Right lobe of liver (tissue), 6 donors: ENCODE measurements at regions not wholly inside any gene's neighbourhood (a gene's known extent, or its start where the extent isn't known, plus 50 kb on each side); places are given as distances from the start of the nearest gene placed in this dataset.

Source experiments
- ATAC-seq, 4 donors: fragments of 200-7000 bp; cut with Tn5 transposase; one replicate each; pipeline ENCODE4 v1.9.1; 2020; ENCODE audit warnings: mild to moderate bottlenecking in 4 of 4, moderate library complexity in 4 of 4
- DNase-seq, 3 donors: peaks; one replicate each; pipeline ENCODE4 v3.0.0-alpha.2; 2020
- H3K27ac ChIP-seq, 3 donors: fragments of 200-600 bp; one replicate each; pipeline ENCODE4 v1.8.0; 2022
- H3K27me3 ChIP-seq, 2 donors: fragments of 200-600 bp; one replicate each; pipeline ENCODE4 v1.8.0; 2022
- H3K36me3 ChIP-seq, 4 donors: fragments of 200-600 bp; sonication (generic) in 1 of 4; one replicate each; pipeline versions ENCODE4 v1.5.1 to v1.8.0; 2017 to 2022; ENCODE audit warnings: control low read depth in 1 of 4
- H3K4me1 ChIP-seq, 4 donors: fragments of 200-600 bp; sonication (generic) in 1 of 4; one replicate each; pipeline versions ENCODE4 v1.5.1 to v1.8.0; 2017 to 2022; ENCODE audit warnings: control low read depth in 1 of 4
- H3K4me3 ChIP-seq, 3 donors: fragments of 200-600 bp; one replicate each; pipeline ENCODE4 v1.8.0; 2022
- H3K9me3 ChIP-seq, 4 donors: fragments of 200-600 bp; sonication (generic) in 1 of 4; one replicate each; pipeline versions ENCODE4 v1.5.1 to v1.8.0; 2017 to 2022; ENCODE audit warnings: control low read depth in 1 of 4
- CTCF ChIP-seq, 4 donors: fragments of 200-600 bp in 3 of 4; fragments of 450-650 bp in 1 of 4; IDR thresholded peaks; one replicate each; pipeline versions ENCODE4 v1.5.1 to v1.8.0; 2016 to 2022; ENCODE audit warnings: antibody characterized with exemption in 4 of 4, mild to moderate bottlenecking in 2 of 4
- POLR2A ChIP-seq: fragments of 450-650 bp; IDR thresholded peaks from one replicate; pipeline ENCODE4 v1.6.1; 2017; ENCODE audit warnings: antibody characterized with exemption, mild to moderate bottlenecking
- WGBS: methylation state at CpG from one replicate; pipeline ENCODE4 v1.1.6; 2018; ENCODE audit warnings: low coverage, low lambda C conversion rate; ENCODE audit not compliant: insufficient coverage; ENCODE audit errors: missing lambda C conversion rate; 5-methylcytosine and 5-hydroxymethylcytosine counted together
- intact Hi-C, 2 donors: fragments of 100-400 bp; cut with DNase I; formaldehyde crosslinking; loops; one replicate each; pipeline versions ENCODE4 v1.11.2 to v1.14.1; 2022
- donor health status: DM: no; HTN: yes; CAD: no.
- donor health status: DM: no; HTN: no; CAD: no.
- donor health status: DM: no; HTN: no; CAD: no.
- donor health status: DM: no; HTN: yes; CAD: no.
- donor health status: DM: no; HTN: yes; CAD: no.

GRCh38 chr6:143585716-143586115 lies 74.2 kb upstream of the FUCA2 start:
- intact Hi-C loops: no loop called here
- no peak for ATAC-seq

GRCh38 chr6:143585241-143585640 lies 73.7 kb upstream of the FUCA2 start:
- H3K36me3 ChIP-seq: no peaks in the 10 kb centered on the region
- no peak overlapping the region for H3K4me3 ChIP-seq
- DNase-seq (no peak), ATAC-seq (no peak)
- H3K27ac ChIP-seq: no peak overlapping the region
- H3K9me3 ChIP-seq: no peaks in the 10 kb centered on the region
- no peak for TF ChIP-seq POLR2A
- TF ChIP-seq CTCF (IDR thresholded peaks at IDR 0.05): no peak
- intact Hi-C loops: no loop called here
- peaks cover 0 to 17% (median 0%) of the 10 kb centered on the region in 4 donors for H3K4me1 ChIP-seq
- no peaks in the 10 kb centered on the region for H3K27me3 ChIP-seq
- no CpG with 5 or more reads among the region's 1 CpG for WGBS

More at GRCh38 chr6:143585716-143586115, 74.2 kb upstream of the FUCA2 start:
- 85% methylated on average over 4 of the region's 4 CpGs for WGBS
- H3K27ac ChIP-seq: no peak overlapping the region
- H3K4me3 ChIP-seq: no peak overlapping the region
- no peaks in the 10 kb centered on the region for H3K27me3 ChIP-seq
- H3K36me3 ChIP-seq: no peaks in the 10 kb centered on the region
- no peak for DNase-seq
- H3K4me1 ChIP-seq: peaks cover 0 to 17% (median 0%) of the 10 kb centered on the region in 4 donors
- TF ChIP-seq POLR2A: no peak
- TF ChIP-seq CTCF (IDR thresholded peaks at IDR 0.05): no peak
- H3K9me3 ChIP-seq: no peaks in the 10 kb centered on the region

GRCh38 chr6:143583542-143584327 lies 72.2 kb upstream of the FUCA2 start:
- intact Hi-C loops: no loop called here
- H3K4me3 ChIP-seq: no peak overlapping the region
- no peaks in the 10 kb centered on the region for H3K36me3 ChIP-seq
- H3K27me3 ChIP-seq: no peaks in the 10 kb centered on the region
- peaks cover 0 to 17% (median 0%) of the 10 kb centered on the region in 4 donors for H3K4me1 ChIP-seq
- ATAC-seq: peak in 3 of 4 donors; percentile 36 to 75 (median 70)
- TF ChIP-seq CTCF (IDR thresholded peaks at IDR 0.05) (no peak), POLR2A (no peak)
- peak overlapping the region in 1 of 3 donors; percentile 71 for H3K27ac ChIP-seq
- no peaks in the 10 kb centered on the region for H3K9me3 ChIP-seq
- WGBS: 92% methylated on average over 5 of the region's 5 CpGs
- DNase-seq: no peak

- peak; percentile 66 to 88 (median 76) for ATAC-seq
- peak; percentile 52 for TF ChIP-seq POLR2A
- no peak for TF ChIP-seq CTCF (IDR thresholded peaks at IDR 0.05)
- H3K9me3 ChIP-seq: no peaks in the 10 kb centered on the region
- DNase-seq: no peak
- H3K4me3 ChIP-seq: no peak overlapping the region
- no peaks in the 10 kb centered on the region for H3K27me3 ChIP-seq
- WGBS: 36% methylated on average over 3 of the region's 3 CpGs
- peaks cover 0 to 17% (median 0%) of the 10 kb centered on the region in 4 donors for H3K4me1 ChIP-seq
- intact Hi-C loops: no loop called here
- H3K27ac ChIP-seq: peak overlapping the region in 2 of 3 donors; percentile 30 to 83
- no peaks in the 10 kb centered on the region for H3K36me3 ChIP-seq
Measured at GRCh38 chr6:143581835-143582480, 70.4 kb upstream of the FUCA2 start.
